ENCODE measurements at regions not wholly inside any gene's neighbourhood (a gene's known extent, or its start where the extent isn't known, plus 50 kb on each side); places are given as distances from the start of the nearest gene placed in this dataset.

GRCh38 chr1:69504730-69505252 is 62.9 kb upstream of the LRRC7 start:
- TF ChIP-seq ESRRG (CRISPR knock-in tag; IDR thresholded peaks at IDR 0.05): no peak
- TF ChIP-seq, protein P1, sequence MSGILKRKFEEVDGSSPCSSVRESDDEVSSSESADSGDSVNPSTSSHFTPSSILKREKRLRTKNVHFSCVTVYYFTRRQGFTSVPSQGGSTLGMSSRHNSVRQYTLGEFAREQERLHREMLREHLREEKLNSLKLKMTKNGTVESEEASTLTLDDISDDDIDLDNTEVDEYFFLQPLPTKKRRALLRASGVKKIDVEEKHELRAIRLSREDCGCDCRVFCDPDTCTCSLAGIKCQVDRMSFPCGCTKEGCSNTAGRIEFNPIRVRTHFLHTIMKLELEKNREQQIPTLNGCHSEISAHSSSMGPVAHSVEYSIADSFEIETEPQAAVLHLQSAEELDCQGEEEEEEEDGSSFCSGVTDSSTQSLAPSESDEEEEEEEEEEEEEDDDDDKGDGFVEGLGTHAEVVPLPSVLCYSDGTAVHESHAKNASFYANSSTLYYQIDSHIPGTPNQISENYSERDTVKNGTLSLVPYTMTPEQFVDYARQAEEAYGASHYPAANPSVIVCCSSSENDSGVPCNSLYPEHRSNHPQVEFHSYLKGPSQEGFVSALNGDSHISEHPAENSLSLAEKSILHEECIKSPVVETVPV (CRISPR knock-in tag; IDR thresholded peaks at IDR 0.05): no peak
- TF ChIP-seq ZC3H10 (CRISPR knock-in tag; IDR thresholded peaks at IDR 0.05): no peak
- TF ChIP-seq GLIS3 (CRISPR knock-in tag; IDR thresholded peaks at IDR 0.05): no peak
- TF ChIP-seq ZFP30 (CRISPR knock-in tag; IDR thresholded peaks at IDR 0.05): no peak
- no peak for TF ChIP-seq ZFP3 (CRISPR knock-in tag; IDR thresholded peaks at IDR 0.05)
- no peak for TF ChIP-seq RARB (CRISPR knock-in tag; IDR thresholded peaks at IDR 0.05)
- no peak for TF ChIP-seq ZNF565 (CRISPR knock-in tag; conservative IDR thresholded peaks at IDR 0.05; ENCODE audit: low read depth)
- no peak for TF ChIP-seq BACH2 (CRISPR knock-in tag; IDR thresholded peaks at IDR 0.05; ENCODE audit: borderline replicate concordance)
- no peak for TF ChIP-seq CREB5 (CRISPR knock-in tag; IDR thresholded peaks at IDR 0.05; ENCODE audit: low read depth)
- no peak for TF ChIP-seq ZNF70 (CRISPR knock-in tag; IDR thresholded peaks at IDR 0.05)
- no peak for TF ChIP-seq SNAI2 (CRISPR knock-in tag; IDR thresholded peaks at IDR 0.05)
- no peak for ATAC-seq

- ATAC-seq: no peak
- TF ChIP-seq ZNF565 (CRISPR knock-in tag; conservative IDR thresholded peaks at IDR 0.05; ENCODE audit: low read depth): no peak
- no peak for TF ChIP-seq ISL1 (CRISPR knock-in tag; IDR thresholded peaks at IDR 0.05)
- TF ChIP-seq GLIS3 (CRISPR knock-in tag; IDR thresholded peaks at IDR 0.05): no peak
- no peak for TF ChIP-seq ESRRG (CRISPR knock-in tag; IDR thresholded peaks at IDR 0.05)
Observed at GRCh38 chr1:69506311-69506710, 61.4 kb upstream of the LRRC7 start.

DNA sequence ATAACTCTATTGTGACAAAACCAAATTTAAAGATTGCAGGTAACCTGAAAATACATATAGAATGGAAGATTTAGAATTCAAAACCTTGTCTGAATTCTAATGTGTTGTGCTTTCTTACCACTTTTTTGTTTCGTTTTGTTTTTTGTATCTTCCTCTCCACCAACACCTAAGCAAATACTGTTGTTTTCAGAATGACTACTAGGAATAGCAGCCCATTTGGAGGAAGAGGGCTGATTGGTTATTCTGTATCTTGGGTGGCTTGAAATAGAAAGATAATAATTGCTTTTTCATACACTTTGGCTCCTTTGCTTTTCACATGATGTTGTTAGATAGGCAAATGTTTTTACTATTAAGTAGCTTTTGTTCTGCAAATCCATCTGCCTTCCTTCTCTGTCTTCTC is 61.0 kb upstream of the LRRC7 start:
- ATAC-seq: no peak
- TF ChIP-seq OSR1 (CRISPR knock-in tag; IDR thresholded peaks at IDR 0.05) (no peak), ESRRG (CRISPR knock-in tag; IDR thresholded peaks at IDR 0.05) (no peak), CREB5 (CRISPR knock-in tag; IDR thresholded peaks at IDR 0.05; ENCODE audit: low read depth) (no peak), GLIS3 (CRISPR knock-in tag; IDR thresholded peaks at IDR 0.05) (no peak), ZC3H10 (CRISPR knock-in tag; IDR thresholded peaks at IDR 0.05) (no peak), CSDC2 (CRISPR knock-in tag; IDR thresholded peaks at IDR 0.05) (no peak), TOX (CRISPR knock-in tag; IDR thresholded peaks at IDR 0.05; ENCODE audit: borderline replicate concordance) (no peak), BACH2 (CRISPR knock-in tag; IDR thresholded peaks at IDR 0.05; ENCODE audit: borderline replicate concordance) (no peak), ISL1 (CRISPR knock-in tag; IDR thresholded peaks at IDR 0.05) (no peak)
- TF ChIP-seq, protein P2, sequence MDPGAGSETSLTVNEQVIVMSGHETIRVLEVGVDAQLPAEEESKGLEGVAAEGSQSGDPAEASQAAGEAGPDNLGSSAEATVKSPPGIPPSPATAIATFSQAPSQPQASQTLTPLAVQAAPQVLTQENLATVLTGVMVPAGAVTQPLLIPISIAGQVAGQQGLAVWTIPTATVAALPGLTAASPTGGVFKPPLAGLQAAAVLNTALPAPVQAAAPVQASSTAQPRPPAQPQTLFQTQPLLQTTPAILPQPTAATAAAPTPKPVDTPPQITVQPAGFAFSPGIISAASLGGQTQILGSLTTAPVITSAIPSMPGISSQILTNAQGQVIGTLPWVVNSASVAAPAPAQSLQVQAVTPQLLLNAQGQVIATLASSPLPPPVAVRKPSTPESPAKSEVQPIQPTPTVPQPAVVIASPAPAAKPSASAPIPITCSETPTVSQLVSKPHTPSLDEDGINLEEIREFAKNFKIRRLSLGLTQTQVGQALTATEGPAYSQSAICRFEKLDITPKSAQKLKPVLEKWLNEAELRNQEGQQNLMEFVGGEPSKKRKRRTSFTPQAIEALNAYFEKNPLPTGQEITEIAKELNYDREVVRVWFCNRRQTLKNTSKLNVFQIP (CRISPR knock-in tag; IDR thresholded peaks at IDR 0.05; ENCODE audit: borderline replicate concordance, low read depth): no peak

DNA sequence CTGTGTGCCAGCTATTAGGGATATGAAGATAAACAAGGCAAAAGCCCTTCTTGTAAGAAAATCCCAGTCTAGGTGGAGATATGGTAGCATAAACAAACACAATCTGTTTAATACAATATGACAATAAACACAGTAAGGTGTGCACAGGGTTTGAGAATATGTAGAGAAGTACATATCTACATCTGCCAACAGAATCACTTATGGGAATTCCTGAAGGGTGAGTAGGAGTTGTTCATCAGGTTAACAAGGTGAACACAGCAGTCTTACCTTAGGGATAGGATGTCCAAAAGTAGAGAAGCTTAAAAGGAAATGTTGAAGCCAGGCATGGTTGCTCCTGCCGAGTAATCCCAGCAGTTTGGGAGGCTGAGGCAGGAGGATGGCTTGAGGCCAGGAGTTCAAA is 57.7 kb upstream of the LRRC7 start:
- ATAC-seq: no peak
- TF ChIP-seq, protein P3, sequence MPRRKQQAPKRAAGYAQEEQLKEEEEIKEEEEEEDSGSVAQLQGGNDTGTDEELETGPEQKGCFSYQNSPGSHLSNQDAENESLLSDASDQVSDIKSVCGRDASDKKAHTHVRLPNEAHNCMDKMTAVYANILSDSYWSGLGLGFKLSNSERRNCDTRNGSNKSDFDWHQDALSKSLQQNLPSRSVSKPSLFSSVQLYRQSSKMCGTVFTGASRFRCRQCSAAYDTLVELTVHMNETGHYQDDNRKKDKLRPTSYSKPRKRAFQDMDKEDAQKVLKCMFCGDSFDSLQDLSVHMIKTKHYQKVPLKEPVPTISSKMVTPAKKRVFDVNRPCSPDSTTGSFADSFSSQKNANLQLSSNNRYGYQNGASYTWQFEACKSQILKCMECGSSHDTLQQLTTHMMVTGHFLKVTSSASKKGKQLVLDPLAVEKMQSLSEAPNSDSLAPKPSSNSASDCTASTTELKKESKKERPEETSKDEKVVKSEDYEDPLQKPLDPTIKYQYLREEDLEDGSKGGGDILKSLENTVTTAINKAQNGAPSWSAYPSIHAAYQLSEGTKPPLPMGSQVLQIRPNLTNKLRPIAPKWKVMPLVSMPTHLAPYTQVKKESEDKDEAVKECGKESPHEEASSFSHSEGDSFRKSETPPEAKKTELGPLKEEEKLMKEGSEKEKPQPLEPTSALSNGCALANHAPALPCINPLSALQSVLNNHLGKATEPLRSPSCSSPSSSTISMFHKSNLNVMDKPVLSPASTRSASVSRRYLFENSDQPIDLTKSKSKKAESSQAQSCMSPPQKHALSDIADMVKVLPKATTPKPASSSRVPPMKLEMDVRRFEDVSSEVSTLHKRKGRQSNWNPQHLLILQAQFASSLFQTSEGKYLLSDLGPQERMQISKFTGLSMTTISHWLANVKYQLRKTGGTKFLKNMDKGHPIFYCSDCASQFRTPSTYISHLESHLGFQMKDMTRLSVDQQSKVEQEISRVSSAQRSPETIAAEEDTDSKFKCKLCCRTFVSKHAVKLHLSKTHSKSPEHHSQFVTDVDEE (CRISPR knock-in tag; IDR thresholded peaks at IDR 0.05): no peak
- TF ChIP-seq, protein P1 (CRISPR knock-in tag; IDR thresholded peaks at IDR 0.05): no peak
- TF ChIP-seq ZNF8 (CRISPR knock-in tag; IDR thresholded peaks at IDR 0.05) (no peak), ZFP30 (CRISPR knock-in tag; IDR thresholded peaks at IDR 0.05) (no peak), GLIS3 (CRISPR knock-in tag; IDR thresholded peaks at IDR 0.05) (no peak), ZC3H10 (CRISPR knock-in tag; IDR thresholded peaks at IDR 0.05) (no peak), PPARA (CRISPR knock-in tag; IDR thresholded peaks at IDR 0.05; ENCODE audit: borderline replicate concordance) (no peak), ARNTL (CRISPR knock-in tag; IDR thresholded peaks at IDR 0.05; ENCODE audit: borderline replicate concordance, low read depth) (no peak), CREB5 (CRISPR knock-in tag; IDR thresholded peaks at IDR 0.05; ENCODE audit: low read depth) (no peak), RARB (CRISPR knock-in tag; IDR thresholded peaks at IDR 0.05) (no peak), CSDC2 (CRISPR knock-in tag; IDR thresholded peaks at IDR 0.05) (no peak), ZFP3 (CRISPR knock-in tag; IDR thresholded peaks at IDR 0.05) (no peak), ZNF565 (CRISPR knock-in tag; conservative IDR thresholded peaks at IDR 0.05; ENCODE audit: low read depth) (no peak), TOX (CRISPR knock-in tag; IDR thresholded peaks at IDR 0.05; ENCODE audit: borderline replicate concordance) (no peak)
- TF ChIP-seq, protein P2 (CRISPR knock-in tag; IDR thresholded peaks at IDR 0.05; ENCODE audit: borderline replicate concordance, low read depth): no peak
